ENCODE measurements at regions not wholly inside any gene's neighbourhood (a gene's known extent, or its start where the extent isn't known, plus 50 kb on each side); places are given as distances from the start of the nearest gene placed in this dataset.

DNA sequence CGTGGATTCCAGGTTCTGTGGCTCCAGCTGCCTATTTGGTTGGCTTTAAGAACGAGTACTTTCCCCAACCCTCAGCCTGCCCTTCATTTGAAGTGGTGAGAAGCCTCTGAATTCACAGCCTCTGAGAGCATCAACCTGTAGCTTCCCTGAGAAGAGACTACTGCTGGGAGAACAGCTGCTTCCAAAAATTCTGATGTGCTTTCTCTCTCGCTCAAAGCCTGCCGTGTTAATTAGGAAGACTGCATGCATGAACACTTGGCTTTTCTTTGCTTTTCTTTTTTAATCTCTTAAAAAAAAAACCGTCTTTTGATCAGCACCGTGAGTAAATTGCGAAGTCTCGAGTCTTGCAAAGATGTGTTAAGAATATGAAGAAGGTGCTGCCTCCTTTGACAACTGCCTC, 153.4 kb upstream of the MAP1B start:
- TF ChIP-seq, protein P1, sequence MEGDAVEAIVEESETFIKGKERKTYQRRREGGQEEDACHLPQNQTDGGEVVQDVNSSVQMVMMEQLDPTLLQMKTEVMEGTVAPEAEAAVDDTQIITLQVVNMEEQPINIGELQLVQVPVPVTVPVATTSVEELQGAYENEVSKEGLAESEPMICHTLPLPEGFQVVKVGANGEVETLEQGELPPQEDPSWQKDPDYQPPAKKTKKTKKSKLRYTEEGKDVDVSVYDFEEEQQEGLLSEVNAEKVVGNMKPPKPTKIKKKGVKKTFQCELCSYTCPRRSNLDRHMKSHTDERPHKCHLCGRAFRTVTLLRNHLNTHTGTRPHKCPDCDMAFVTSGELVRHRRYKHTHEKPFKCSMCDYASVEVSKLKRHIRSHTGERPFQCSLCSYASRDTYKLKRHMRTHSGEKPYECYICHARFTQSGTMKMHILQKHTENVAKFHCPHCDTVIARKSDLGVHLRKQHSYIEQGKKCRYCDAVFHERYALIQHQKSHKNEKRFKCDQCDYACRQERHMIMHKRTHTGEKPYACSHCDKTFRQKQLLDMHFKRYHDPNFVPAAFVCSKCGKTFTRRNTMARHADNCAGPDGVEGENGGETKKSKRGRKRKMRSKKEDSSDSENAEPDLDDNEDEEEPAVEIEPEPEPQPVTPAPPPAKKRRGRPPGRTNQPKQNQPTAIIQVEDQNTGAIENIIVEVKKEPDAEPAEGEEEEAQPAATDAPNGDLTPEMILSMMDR (IDR thresholded peaks at IDR 0.05; ENCODE audit: low read length) = no peak
- no peak for TF ChIP-seq EZH2 (IDR thresholded peaks at IDR 0.05; ENCODE audit: borderline replicate concordance, low read length)

Data from OCI-LY1 (cell line).